GM23338 (cell line): ENCODE measurements at regions not wholly inside any gene's neighbourhood (a gene's known extent, or its start where the extent isn't known, plus 50 kb on each side); places are given as distances from the start of the nearest gene placed in this dataset.

Source experiments
- ATAC-seq: fragments of 200-7000 bp; cut with Tn5 transposase; 3 replicates; pipeline ENCODE4 v1.9.1; 2020
- DNase-seq: peaks from one replicate; pipeline ENCODE4 v3.0.0-alpha.2; 2015; ENCODE audit warnings: low spot score
- H2AFZ ChIP-seq: fragments of 200-600 bp; sonication (generic); 2 replicates; pipeline ENCODE4 v1.8.0; 2016; ENCODE audit warnings: antibody characterized with exemption, mild to moderate bottlenecking, moderate library complexity
- H3F3A ChIP-seq: fragments of 200-600 bp; sonication (generic); replicated peaks from 2 replicates; pipeline ENCODE4 v1.8.0; 2017; ENCODE audit warnings: antibody characterized with exemption, mixed run types, low read depth
- H3K27ac ChIP-seq: fragments of 200-600 bp; sonication (generic); 2 replicates; pipeline ENCODE4 v1.6.1; 2016; ENCODE audit warnings: low read depth
- H3K27me3 ChIP-seq: fragments of 200-600 bp; sonication (generic); 2 replicates; pipeline ENCODE4 v1.8.0; 2016; ENCODE audit warnings: mild to moderate bottlenecking, mixed run types, moderate library complexity; ENCODE audit not compliant: insufficient read depth
- H3K36me3 ChIP-seq: fragments of 200-600 bp; sonication (generic); 2 replicates; pipeline ENCODE4 v1.8.0; 2016; ENCODE audit warnings: mild to moderate bottlenecking; ENCODE audit not compliant: insufficient read depth
- H3K4me1 ChIP-seq: fragments of 200-600 bp; sonication (generic); 2 replicates; pipeline ENCODE4 v1.8.0; 2016; ENCODE audit warnings: mild to moderate bottlenecking, moderate library complexity; ENCODE audit not compliant: insufficient read depth
- H3K4me2 ChIP-seq: fragments of 200-600 bp; sonication (generic); 2 replicates; pipeline ENCODE4 v1.7.1; 2017; ENCODE audit warnings: mixed run types
- H3K4me3 ChIP-seq: fragments of 200-600 bp; sonication (generic); 2 replicates; pipeline ENCODE4 v1.6.1; 2016; ENCODE audit warnings: mixed run types
- H3K79me2 ChIP-seq: fragments of 200-600 bp; sonication (generic); replicated peaks from 2 replicates; pipeline ENCODE4 v1.8.0; 2017; ENCODE audit warnings: mild to moderate bottlenecking; ENCODE audit not compliant: insufficient read depth
- H3K9me2 ChIP-seq: fragments of 200-600 bp; sonication (generic); 2 replicates; pipeline ENCODE4 v1.8.0; 2017; ENCODE audit not compliant: insufficient read depth
- H4K20me1 ChIP-seq: fragments of 200-600 bp; sonication (generic); replicated peaks from 2 replicates; pipeline ENCODE4 v1.8.0; 2017; ENCODE audit warnings: mild to moderate bottlenecking; ENCODE audit not compliant: insufficient read depth
- H3K27ac Mint-ChIP-seq: 2 replicates; pipeline ENCODE4 v1.8.0; 2020; ENCODE audit warnings: inconsistent platforms, mild to moderate bottlenecking, moderate library complexity, mixed read lengths
- H3K27me3 Mint-ChIP-seq: 3 replicates; pipeline ENCODE4 v1.8.0; 2022; ENCODE audit warnings: low read depth, mild to moderate bottlenecking, moderate library complexity, mixed read lengths, inconsistent platforms; ENCODE audit not compliant: insufficient read depth, poor library complexity
- H3K36me3 Mint-ChIP-seq: 3 replicates; pipeline ENCODE4 v1.8.0; 2021; ENCODE audit warnings: low read depth, mild to moderate bottlenecking, inconsistent platforms, moderate library complexity, mixed read lengths
- H3K4me1 Mint-ChIP-seq: 3 replicates; pipeline ENCODE4 v1.8.0; 2020; ENCODE audit warnings: mild to moderate bottlenecking, inconsistent platforms, mixed read lengths
- H3K4me3 Mint-ChIP-seq: 3 replicates; pipeline ENCODE4 v1.8.0; 2021; ENCODE audit warnings: moderate library complexity, mild to moderate bottlenecking, inconsistent platforms, mixed read lengths
- H3K9me3 Mint-ChIP-seq: 3 replicates; pipeline ENCODE4 v1.8.0; 2020; ENCODE audit warnings: moderate library complexity, mild to moderate bottlenecking, inconsistent platforms, mixed read lengths
- CREB1 ChIP-seq: fragments of 250-450 bp; sonication (Bioruptor Pico); IDR thresholded peaks from 2 replicates; pipeline ENCODE4 v1.5.0; 2020; ENCODE audit warnings: low read depth, mild to moderate bottlenecking, moderate library complexity
- EZH2 ChIP-seq: fragments of 200-600 bp; sonication (generic); IDR thresholded peaks from one replicate; pipeline ENCODE4 v1.8.0; 2017; ENCODE audit warnings: antibody characterized with exemption, mild to moderate bottlenecking, low read depth; ENCODE audit not compliant: unreplicated experiment
- EZH2phosphoT487 ChIP-seq: fragments of 200-600 bp; sonication (generic); IDR thresholded peaks from one replicate; pipeline ENCODE4 v1.8.1; 2018; ENCODE audit warnings: antibody characterized with exemption; ENCODE audit not compliant: unreplicated experiment
- JUNB ChIP-seq: IDR thresholded peaks from one replicate; pipeline ENCODE4 v1.6.1; 2016; ENCODE audit warnings: antibody characterized with exemption; ENCODE audit not compliant: unreplicated experiment
- NANOG ChIP-seq: IDR thresholded peaks from 2 replicates; pipeline ENCODE4 v1.6.1; 2016; ENCODE audit warnings: antibody characterized with exemption, borderline replicate concordance
- POLR2AphosphoS5 ChIP-seq: IDR thresholded peaks from 2 replicates; pipeline ENCODE4 v1.6.1; 2016; ENCODE audit warnings: antibody characterized with exemption, low read depth
- STAT1 ChIP-seq: IDR thresholded peaks from one replicate; pipeline ENCODE4 v1.6.1; 2016; ENCODE audit warnings: antibody characterized with exemption; ENCODE audit not compliant: unreplicated experiment
- ZNF331 ChIP-seq: fragments of 250-450 bp; sonication (Bioruptor Pico); IDR thresholded peaks from 2 replicates; pipeline ENCODE4 v1.5.0; 2020; ENCODE audit warnings: low read depth, mild to moderate bottlenecking, moderate library complexity
- TF ChIP-seq, protein P1 (sequence below): IDR thresholded peaks from one replicate; pipeline ENCODE4 v1.6.1; 2018; ENCODE audit warnings: antibody characterized with exemption; ENCODE audit not compliant: unreplicated experiment
- TF ChIP-seq, protein P2 (sequence below), 2 experiments: fragments of 200-600 bp in 1 of 2; sonication (generic) in 1 of 2; conservative IDR thresholded peaks; 2 replicates each; pipeline versions ENCODE4 v1.5.1 to v1.6.1; 2016 to 2017; ENCODE audit warnings: antibody characterized with exemption in 2 of 2, low read depth in 2 of 2, mild to moderate bottlenecking in 2 of 2, moderate library complexity in 1 of 2
- TF ChIP-seq, protein P3 (sequence below): fragments of 250-450 bp; sonication (Bioruptor Pico); IDR thresholded peaks from 2 replicates; pipeline ENCODE4 v1.5.0; 2020; ENCODE audit warnings: mild to moderate bottlenecking, moderate library complexity

DNA sequence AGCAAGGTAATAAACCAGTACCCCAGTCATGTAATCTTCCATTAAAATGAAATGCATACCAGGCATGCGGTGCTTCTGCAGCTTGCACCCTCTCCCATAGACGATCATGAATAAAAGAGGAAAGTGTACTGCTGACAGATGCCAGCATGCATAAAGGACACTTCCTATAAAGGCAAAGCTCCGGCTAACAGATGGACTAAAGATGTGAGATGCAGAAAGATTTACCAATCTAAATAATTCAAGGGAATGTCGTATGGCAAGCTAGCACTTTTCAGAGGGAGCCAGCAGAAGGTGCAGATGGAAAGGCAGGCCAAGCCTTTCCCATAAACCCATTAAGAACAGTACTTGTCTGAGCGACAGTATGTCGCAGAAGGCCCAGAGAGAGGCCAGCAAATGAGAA lies 542.0 kb downstream of the NUF2 start (continued):
- TF ChIP-seq, protein P1, sequence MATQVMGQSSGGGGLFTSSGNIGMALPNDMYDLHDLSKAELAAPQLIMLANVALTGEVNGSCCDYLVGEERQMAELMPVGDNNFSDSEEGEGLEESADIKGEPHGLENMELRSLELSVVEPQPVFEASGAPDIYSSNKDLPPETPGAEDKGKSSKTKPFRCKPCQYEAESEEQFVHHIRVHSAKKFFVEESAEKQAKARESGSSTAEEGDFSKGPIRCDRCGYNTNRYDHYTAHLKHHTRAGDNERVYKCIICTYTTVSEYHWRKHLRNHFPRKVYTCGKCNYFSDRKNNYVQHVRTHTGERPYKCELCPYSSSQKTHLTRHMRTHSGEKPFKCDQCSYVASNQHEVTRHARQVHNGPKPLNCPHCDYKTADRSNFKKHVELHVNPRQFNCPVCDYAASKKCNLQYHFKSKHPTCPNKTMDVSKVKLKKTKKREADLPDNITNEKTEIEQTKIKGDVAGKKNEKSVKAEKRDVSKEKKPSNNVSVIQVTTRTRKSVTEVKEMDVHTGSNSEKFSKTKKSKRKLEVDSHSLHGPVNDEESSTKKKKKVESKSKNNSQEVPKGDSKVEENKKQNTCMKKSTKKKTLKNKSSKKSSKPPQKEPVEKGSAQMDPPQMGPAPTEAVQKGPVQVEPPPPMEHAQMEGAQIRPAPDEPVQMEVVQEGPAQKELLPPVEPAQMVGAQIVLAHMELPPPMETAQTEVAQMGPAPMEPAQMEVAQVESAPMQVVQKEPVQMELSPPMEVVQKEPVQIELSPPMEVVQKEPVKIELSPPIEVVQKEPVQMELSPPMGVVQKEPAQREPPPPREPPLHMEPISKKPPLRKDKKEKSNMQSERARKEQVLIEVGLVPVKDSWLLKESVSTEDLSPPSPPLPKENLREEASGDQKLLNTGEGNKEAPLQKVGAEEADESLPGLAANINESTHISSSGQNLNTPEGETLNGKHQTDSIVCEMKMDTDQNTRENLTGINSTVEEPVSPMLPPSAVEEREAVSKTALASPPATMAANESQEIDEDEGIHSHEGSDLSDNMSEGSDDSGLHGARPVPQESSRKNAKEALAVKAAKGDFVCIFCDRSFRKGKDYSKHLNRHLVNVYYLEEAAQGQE, result no peak
- TF ChIP-seq CREB1 (CRISPR knock-in tag), result no peak
- TF ChIP-seq EZH2, result no peak
- TF ChIP-seq, protein P2, sequence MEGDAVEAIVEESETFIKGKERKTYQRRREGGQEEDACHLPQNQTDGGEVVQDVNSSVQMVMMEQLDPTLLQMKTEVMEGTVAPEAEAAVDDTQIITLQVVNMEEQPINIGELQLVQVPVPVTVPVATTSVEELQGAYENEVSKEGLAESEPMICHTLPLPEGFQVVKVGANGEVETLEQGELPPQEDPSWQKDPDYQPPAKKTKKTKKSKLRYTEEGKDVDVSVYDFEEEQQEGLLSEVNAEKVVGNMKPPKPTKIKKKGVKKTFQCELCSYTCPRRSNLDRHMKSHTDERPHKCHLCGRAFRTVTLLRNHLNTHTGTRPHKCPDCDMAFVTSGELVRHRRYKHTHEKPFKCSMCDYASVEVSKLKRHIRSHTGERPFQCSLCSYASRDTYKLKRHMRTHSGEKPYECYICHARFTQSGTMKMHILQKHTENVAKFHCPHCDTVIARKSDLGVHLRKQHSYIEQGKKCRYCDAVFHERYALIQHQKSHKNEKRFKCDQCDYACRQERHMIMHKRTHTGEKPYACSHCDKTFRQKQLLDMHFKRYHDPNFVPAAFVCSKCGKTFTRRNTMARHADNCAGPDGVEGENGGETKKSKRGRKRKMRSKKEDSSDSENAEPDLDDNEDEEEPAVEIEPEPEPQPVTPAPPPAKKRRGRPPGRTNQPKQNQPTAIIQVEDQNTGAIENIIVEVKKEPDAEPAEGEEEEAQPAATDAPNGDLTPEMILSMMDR (conservative IDR thresholded peaks at IDR 0.05; ENCODE audit: low read depth in 2 of 2), result no peak
- TF ChIP-seq ZNF331 (CRISPR knock-in tag), result no peak
- TF ChIP-seq NANOG, result no peak
- no peak for TF ChIP-seq JUNB

DNA sequence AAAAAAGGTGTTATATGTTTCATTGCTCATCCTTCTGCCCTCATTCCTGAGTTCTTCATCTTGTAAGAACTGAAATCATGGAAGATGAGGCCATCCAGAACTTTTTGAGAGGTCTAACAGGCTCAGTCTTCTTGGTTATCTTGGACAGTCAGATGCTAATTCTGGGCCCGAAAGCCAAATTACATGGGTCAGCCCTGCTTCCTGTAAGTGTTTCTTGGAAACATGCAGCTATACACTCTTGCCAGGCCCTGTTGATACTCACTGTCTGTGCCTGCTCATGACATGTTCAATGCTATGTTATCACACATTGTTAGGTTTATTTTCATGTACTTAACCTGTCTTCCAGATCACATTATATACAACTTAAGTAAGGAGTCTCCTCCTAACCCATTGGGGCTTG lies 542.5 kb downstream of the NUF2 start:
- H3K27ac Mint-ChIP-seq, result no peak overlapping the region
- H3K4me1 Mint-ChIP-seq, result no peaks in the 10 kb centered on the region; the same call in 2 of the 3 replicates
- H3K27me3 ChIP-seq, result no peaks in the 10 kb centered on the region
- no peaks in the 10 kb centered on the region for H3K36me3 Mint-ChIP-seq
- no peaks in the 10 kb centered on the region for H3F3A ChIP-seq
- no peak overlapping the region for H3K4me3 Mint-ChIP-seq
- H3K4me1 ChIP-seq, result no peaks in the 10 kb centered on the region
- H3K27me3 Mint-ChIP-seq, result no peaks in the 10 kb centered on the region
- H3K36me3 ChIP-seq, result no peaks in the 10 kb centered on the region
- H4K20me1 ChIP-seq, result no peaks in the 10 kb centered on the region
- H3K27ac ChIP-seq, result no peak overlapping the region
- H3K9me2 ChIP-seq, result peaks cover 10% of the 10 kb centered on the region
- ATAC-seq, result no peak
- no peak overlapping the region for H3K4me2 ChIP-seq
- no peak for DNase-seq
- 0 out of 3 replicates have a peak, but pooled peaks cover 3% of the 10 kb centered on the region for H3K9me3 Mint-ChIP-seq
- H2AFZ ChIP-seq, result peak overlapping the region; percentile 45; the same call in 1 of the 2 replicates
- H3K79me2 ChIP-seq, result no peaks in the 10 kb centered on the region
- H3K4me3 ChIP-seq, result no peak overlapping the region
- TF ChIP-seq, protein P2 (conservative IDR thresholded peaks at IDR 0.05; ENCODE audit: low read depth in 2 of 2), result no peak
- TF ChIP-seq ZNF331 (CRISPR knock-in tag), result no peak
- no peak for TF ChIP-seq CREB1 (CRISPR knock-in tag)
- no peak for TF ChIP-seq NANOG
- TF ChIP-seq EZH2, result no peak
- TF ChIP-seq POLR2AphosphoS5, result no peak
- no peak for TF ChIP-seq EZH2phosphoT487
- TF ChIP-seq, protein P3, sequence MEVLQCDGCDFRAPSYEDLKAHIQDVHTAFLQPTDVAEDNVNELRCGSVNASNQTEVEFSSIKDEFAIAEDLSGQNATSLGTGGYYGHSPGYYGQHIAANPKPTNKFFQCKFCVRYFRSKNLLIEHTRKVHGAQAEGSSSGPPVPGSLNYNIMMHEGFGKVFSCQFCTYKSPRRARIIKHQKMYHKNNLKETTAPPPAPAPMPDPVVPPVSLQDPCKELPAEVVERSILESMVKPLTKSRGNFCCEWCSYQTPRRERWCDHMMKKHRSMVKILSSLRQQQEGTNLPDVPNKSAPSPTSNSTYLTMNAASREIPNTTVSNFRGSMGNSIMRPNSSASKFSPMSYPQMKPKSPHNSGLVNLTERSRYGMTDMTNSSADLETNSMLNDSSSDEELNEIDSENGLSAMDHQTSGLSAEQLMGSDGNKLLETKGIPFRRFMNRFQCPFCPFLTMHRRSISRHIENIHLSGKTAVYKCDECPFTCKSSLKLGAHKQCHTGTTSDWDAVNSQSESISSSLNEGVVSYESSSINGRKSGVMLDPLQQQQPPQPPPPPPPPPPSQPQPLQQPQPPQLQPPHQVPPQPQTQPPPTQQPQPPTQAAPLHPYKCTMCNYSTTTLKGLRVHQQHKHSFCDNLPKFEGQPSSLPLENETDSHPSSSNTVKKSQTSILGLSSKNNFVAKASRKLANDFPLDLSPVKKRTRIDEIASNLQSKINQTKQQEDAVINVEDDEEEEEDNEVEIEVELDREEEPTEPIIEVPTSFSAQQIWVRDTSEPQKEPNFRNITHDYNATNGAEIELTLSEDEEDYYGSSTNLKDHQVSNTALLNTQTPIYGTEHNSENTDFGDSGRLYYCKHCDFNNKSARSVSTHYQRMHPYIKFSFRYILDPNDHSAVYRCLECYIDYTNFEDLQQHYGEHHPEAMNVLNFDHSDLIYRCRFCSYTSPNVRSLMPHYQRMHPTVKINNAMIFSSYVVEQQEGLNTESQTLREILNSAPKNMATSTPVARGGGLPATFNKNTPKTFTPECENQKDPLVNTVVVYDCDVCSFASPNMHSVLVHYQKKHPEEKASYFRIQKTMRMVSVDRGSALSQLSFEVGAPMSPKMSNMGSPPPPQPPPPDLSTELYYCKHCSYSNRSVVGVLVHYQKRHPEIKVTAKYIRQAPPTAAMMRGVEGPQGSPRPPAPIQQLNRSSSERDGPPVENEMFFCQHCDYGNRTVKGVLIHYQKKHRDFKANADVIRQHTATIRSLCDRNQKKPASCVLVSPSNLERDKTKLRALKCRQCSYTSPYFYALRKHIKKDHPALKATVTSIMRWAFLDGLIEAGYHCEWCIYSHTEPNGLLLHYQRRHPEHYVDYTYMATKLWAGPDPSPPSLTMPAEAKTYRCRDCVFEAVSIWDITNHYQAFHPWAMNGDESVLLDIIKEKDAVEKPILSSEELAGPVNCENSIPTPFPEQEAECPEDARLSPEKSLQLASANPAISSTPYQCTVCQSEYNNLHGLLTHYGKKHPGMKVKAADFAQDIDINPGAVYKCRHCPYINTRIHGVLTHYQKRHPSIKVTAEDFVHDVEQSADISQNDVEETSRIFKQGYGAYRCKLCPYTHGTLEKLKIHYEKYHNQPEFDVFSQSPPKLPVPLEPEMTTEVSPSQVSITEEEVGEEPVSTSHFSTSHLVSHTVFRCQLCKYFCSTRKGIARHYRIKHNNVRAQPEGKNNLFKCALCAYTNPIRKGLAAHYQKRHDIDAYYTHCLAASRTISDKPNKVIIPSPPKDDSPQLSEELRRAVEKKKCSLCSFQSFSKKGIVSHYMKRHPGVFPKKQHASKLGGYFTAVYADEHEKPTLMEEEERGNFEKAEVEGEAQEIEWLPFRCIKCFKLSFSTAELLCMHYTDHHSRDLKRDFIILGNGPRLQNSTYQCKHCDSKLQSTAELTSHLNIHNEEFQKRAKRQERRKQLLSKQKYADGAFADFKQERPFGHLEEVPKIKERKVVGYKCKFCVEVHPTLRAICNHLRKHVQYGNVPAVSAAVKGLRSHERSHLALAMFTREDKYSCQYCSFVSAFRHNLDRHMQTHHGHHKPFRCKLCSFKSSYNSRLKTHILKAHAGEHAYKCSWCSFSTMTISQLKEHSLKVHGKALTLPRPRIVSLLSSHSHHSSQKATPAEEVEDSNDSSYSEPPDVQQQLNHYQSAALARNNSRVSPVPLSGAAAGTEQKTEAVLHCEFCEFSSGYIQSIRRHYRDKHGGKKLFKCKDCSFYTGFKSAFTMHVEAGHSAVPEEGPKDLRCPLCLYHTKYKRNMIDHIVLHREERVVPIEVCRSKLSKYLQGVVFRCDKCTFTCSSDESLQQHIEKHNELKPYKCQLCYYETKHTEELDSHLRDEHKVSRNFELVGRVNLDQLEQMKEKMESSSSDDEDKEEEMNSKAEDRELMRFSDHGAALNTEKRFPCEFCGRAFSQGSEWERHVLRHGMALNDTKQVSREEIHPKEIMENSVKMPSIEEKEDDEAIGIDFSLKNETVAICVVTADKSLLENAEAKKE (CRISPR knock-in tag), result no peak
- no peak for TF ChIP-seq STAT1
